ENCODE measurements at regions not wholly inside any gene's neighbourhood (a gene's known extent, or its start where the extent isn't known, plus 50 kb on each side); places are given as distances from the start of the nearest gene placed in this dataset.

GRCh38 chr22:27655582-27656185, 145.9 kb downstream of the MN1 start:
- H3K36me3 ChIP-seq (ENCODE audit: control insufficient read depth, insufficient read depth, low read length), result no peaks in the 10 kb centered on the region
- H3K56ac ChIP-seq (ENCODE audit: low read length), result no peak overlapping the region
- no peaks in the 10 kb centered on the region for H3K79me1 ChIP-seq (ENCODE audit: low read length)
- H2BK5ac ChIP-seq (ENCODE audit: low read length), result no peak overlapping the region
- 100% methylated on average over 2 of the region's 2 CpGs for WGBS (ENCODE audit: extremely low coverage, insufficient coverage, low lambda C conversion rate)
- H4K8ac ChIP-seq (ENCODE audit: low read depth, low read length), result no peak overlapping the region
- no peaks in the 10 kb centered on the region for H3K79me2 ChIP-seq (ENCODE audit: control insufficient read depth, insufficient read depth, low read length)
- H3K9ac ChIP-seq (ENCODE audit: low read length), result no peak overlapping the region
- no peak overlapping the region for H2BK15ac ChIP-seq (replicated peaks; ENCODE audit: low read depth)
- no peak overlapping the region for H3K4me3 ChIP-seq (ENCODE audit: low read length)
- H3K18ac ChIP-seq (ENCODE audit: low read length), result no peak overlapping the region
- H3K23ac ChIP-seq (ENCODE audit: low read length), result no peak overlapping the region
- H2AK5ac ChIP-seq (ENCODE audit: low read length), result no peak overlapping the region
- no peak overlapping the region for H3K4me2 ChIP-seq (ENCODE audit: low read length)
- H2BK120ac ChIP-seq (ENCODE audit: low read depth, low read length), result no peak overlapping the region
- H3K4ac ChIP-seq (ENCODE audit: low read depth, low read length), result no peak overlapping the region
- no peak for DNase-seq
- H3K4me1 ChIP-seq (ENCODE audit: control insufficient read depth, low read depth, low read length), result no peaks in the 10 kb centered on the region
- H3K27me3 ChIP-seq (ENCODE audit: insufficient read depth, low read length, poor library complexity), result no peaks in the 10 kb centered on the region
- no peak overlapping the region for H4K5ac ChIP-seq (ENCODE audit: low read length)
- H3K27ac ChIP-seq (ENCODE audit: low read depth, low read length), result no peak overlapping the region

GRCh38 chr22:27656970-27657369, 144.6 kb downstream of the MN1 start:
- Histone ChIP-seq H2BK120ac (ENCODE audit: low read depth, low read length) (no peak overlapping the region), H3K79me1 (ENCODE audit: low read length) (no peaks in the 10 kb centered on the region), H3K23ac (ENCODE audit: low read length) (no peak overlapping the region), H2BK5ac (ENCODE audit: low read length) (no peak overlapping the region), H3K27me3 (ENCODE audit: insufficient read depth, low read length, poor library complexity) (no peaks in the 10 kb centered on the region), H3K79me2 (ENCODE audit: control insufficient read depth, insufficient read depth, low read length) (no peaks in the 10 kb centered on the region), H3K4me2 (ENCODE audit: low read length) (no peak overlapping the region), H3K18ac (ENCODE audit: low read length) (no peak overlapping the region), H3K36me3 (ENCODE audit: control insufficient read depth, insufficient read depth, low read length) (no peaks in the 10 kb centered on the region), H2BK15ac (replicated peaks; ENCODE audit: low read depth) (no peak overlapping the region), H4K5ac (ENCODE audit: low read length) (no peak overlapping the region), H3K4me3 (ENCODE audit: low read length) (no peak overlapping the region), H3K27ac (ENCODE audit: low read depth, low read length) (no peak overlapping the region), H4K8ac (ENCODE audit: low read depth, low read length) (no peak overlapping the region), H3K56ac (ENCODE audit: low read length) (no peak overlapping the region), H2AK5ac (ENCODE audit: low read length) (no peak overlapping the region), H3K4me1 (ENCODE audit: control insufficient read depth, low read depth, low read length) (no peaks in the 10 kb centered on the region), H3K4ac (ENCODE audit: low read depth, low read length) (no peak overlapping the region), H3K9ac (ENCODE audit: low read length) (no peak overlapping the region)
- no peak for DNase-seq

GRCh38 chr22:27660306-27660705, 141.2 kb downstream of the MN1 start:
- no CpG with 5 or more reads among the region's 10 CpGs for WGBS (ENCODE audit: extremely low coverage, insufficient coverage, low lambda C conversion rate)
- H3K23ac ChIP-seq (ENCODE audit: low read length), result no peak overlapping the region
- H3K36me3 ChIP-seq (ENCODE audit: control insufficient read depth, insufficient read depth, low read length), result no peaks in the 10 kb centered on the region
- H3K4me1 ChIP-seq (ENCODE audit: control insufficient read depth, low read depth, low read length), result no peaks in the 10 kb centered on the region
- H3K56ac ChIP-seq (ENCODE audit: low read length), result no peak overlapping the region
- no peak overlapping the region for H3K4me3 ChIP-seq (ENCODE audit: low read length)
- H3K18ac ChIP-seq (ENCODE audit: low read length), result no peak overlapping the region
- H4K5ac ChIP-seq (ENCODE audit: low read length), result no peak overlapping the region
- no peak overlapping the region for H3K9ac ChIP-seq (ENCODE audit: low read length)
- H3K4ac ChIP-seq (ENCODE audit: low read depth, low read length), result no peak overlapping the region
- no peak overlapping the region for H4K8ac ChIP-seq (ENCODE audit: low read depth, low read length)
- no peak overlapping the region for H3K4me2 ChIP-seq (ENCODE audit: low read length)
- H3K27me3 ChIP-seq (ENCODE audit: insufficient read depth, low read length, poor library complexity), result no peaks in the 10 kb centered on the region
- no peak overlapping the region for H2AK5ac ChIP-seq (ENCODE audit: low read length)
- H3K79me2 ChIP-seq (ENCODE audit: control insufficient read depth, insufficient read depth, low read length), result no peaks in the 10 kb centered on the region
- no peak overlapping the region for H2BK15ac ChIP-seq (replicated peaks; ENCODE audit: low read depth)
- DNase-seq, result no peak
- H2BK5ac ChIP-seq (ENCODE audit: low read length), result no peak overlapping the region
- no peaks in the 10 kb centered on the region for H3K79me1 ChIP-seq (ENCODE audit: low read length)
- H3K27ac ChIP-seq (ENCODE audit: low read depth, low read length), result no peak overlapping the region
- no peak overlapping the region for H2BK120ac ChIP-seq (ENCODE audit: low read depth, low read length)

GRCh38 chr22:27662359-27663301, 138.9 kb downstream of the MN1 start:
- no peak overlapping the region for H4K8ac ChIP-seq (ENCODE audit: low read depth, low read length)
- no peaks in the 10 kb centered on the region for H3K79me1 ChIP-seq (ENCODE audit: low read length)
- H2BK5ac ChIP-seq (ENCODE audit: low read length), result no peak overlapping the region
- no peaks in the 10 kb centered on the region for H3K4me1 ChIP-seq (ENCODE audit: control insufficient read depth, low read depth, low read length)
- no peaks in the 10 kb centered on the region for H3K79me2 ChIP-seq (ENCODE audit: control insufficient read depth, insufficient read depth, low read length)
- H3K9ac ChIP-seq (ENCODE audit: low read length), result no peak overlapping the region
- no peak for DNase-seq
- H3K27me3 ChIP-seq (ENCODE audit: insufficient read depth, low read length, poor library complexity), result no peaks in the 10 kb centered on the region
- no peak overlapping the region for H3K4me3 ChIP-seq (ENCODE audit: low read length)
- H3K4me2 ChIP-seq (ENCODE audit: low read length), result no peak overlapping the region
- no peak overlapping the region for H3K27ac ChIP-seq (ENCODE audit: low read depth, low read length)
- H2AK5ac ChIP-seq (ENCODE audit: low read length), result no peak overlapping the region
- no CpG with 5 or more reads among the region's 13 CpGs for WGBS (ENCODE audit: extremely low coverage, insufficient coverage, low lambda C conversion rate)
- H3K4ac ChIP-seq (ENCODE audit: low read depth, low read length), result no peak overlapping the region
- no peak overlapping the region for H3K23ac ChIP-seq (ENCODE audit: low read length)
- no peak overlapping the region for H2BK15ac ChIP-seq (replicated peaks; ENCODE audit: low read depth)
- no peak overlapping the region for H2BK120ac ChIP-seq (ENCODE audit: low read depth, low read length)
- H3K18ac ChIP-seq (ENCODE audit: low read length), result no peak overlapping the region
- no peak overlapping the region for H4K5ac ChIP-seq (ENCODE audit: low read length)
- peak overlapping the region; percentile 38 for H3K56ac ChIP-seq (ENCODE audit: low read length)
- no peaks in the 10 kb centered on the region for H3K36me3 ChIP-seq (ENCODE audit: control insufficient read depth, insufficient read depth, low read length)

GRCh38 chr22:27663812-27664211, 137.7 kb downstream of the MN1 start:
- H3K36me3 ChIP-seq (ENCODE audit: control insufficient read depth, insufficient read depth, low read length), result no peaks in the 10 kb centered on the region
- H2BK5ac ChIP-seq (ENCODE audit: low read length), result no peak overlapping the region
- H3K9ac ChIP-seq (ENCODE audit: low read length), result no peak overlapping the region
- no peak overlapping the region for H3K23ac ChIP-seq (ENCODE audit: low read length)
- H3K79me1 ChIP-seq (ENCODE audit: low read length), result no peaks in the 10 kb centered on the region
- no peak for DNase-seq
- no peak overlapping the region for H4K8ac ChIP-seq (ENCODE audit: low read depth, low read length)
- H3K4me3 ChIP-seq (ENCODE audit: low read length), result no peak overlapping the region
- WGBS (ENCODE audit: extremely low coverage, insufficient coverage, low lambda C conversion rate), result no CpG with 5 or more reads among the region's 5 CpGs
- no peak overlapping the region for H2BK15ac ChIP-seq (replicated peaks; ENCODE audit: low read depth)
- H2AK5ac ChIP-seq (ENCODE audit: low read length), result no peak overlapping the region
- H2BK120ac ChIP-seq (ENCODE audit: low read depth, low read length), result no peak overlapping the region
- no peak overlapping the region for H3K4ac ChIP-seq (ENCODE audit: low read depth, low read length)
- H3K79me2 ChIP-seq (ENCODE audit: control insufficient read depth, insufficient read depth, low read length), result no peaks in the 10 kb centered on the region
- no peaks in the 10 kb centered on the region for H3K4me1 ChIP-seq (ENCODE audit: control insufficient read depth, low read depth, low read length)
- H3K56ac ChIP-seq (ENCODE audit: low read length), result no peak overlapping the region
- H3K27ac ChIP-seq (ENCODE audit: low read depth, low read length), result no peak overlapping the region
- H3K27me3 ChIP-seq (ENCODE audit: insufficient read depth, low read length, poor library complexity), result no peaks in the 10 kb centered on the region
- no peak overlapping the region for H3K4me2 ChIP-seq (ENCODE audit: low read length)
- no peak overlapping the region for H4K5ac ChIP-seq (ENCODE audit: low read length)
- H3K18ac ChIP-seq (ENCODE audit: low read length), result no peak overlapping the region

All from mesendoderm (in vitro differentiated cells).